ENCODE measurements at regions not wholly inside any gene's neighbourhood (a gene's known extent, or its start where the extent isn't known, plus 50 kb on each side); places are given as distances from the start of the nearest gene placed in this dataset.

GRCh38 chrX:6849716-6850414 is 297.6 kb upstream of the STS start:
- H3K4me3 ChIP-seq (ENCODE audit: low read depth, low read length): no peak overlapping the region
- peak; percentile 7 for DNase-seq (ENCODE audit: low read depth)
- TF ChIP-seq MAX (IDR thresholded peaks at IDR 0.05; ENCODE audit: low read depth, low read length): no peak
- no peak for TF ChIP-seq MYC (IDR thresholded peaks at IDR 0.05; ENCODE audit: low read depth, low read length)
- TF ChIP-seq POLR2A (IDR thresholded peaks at IDR 0.05; ENCODE audit: extremely low read depth, insufficient read length): no peak
- TF ChIP-seq CTCF (IDR thresholded peaks at IDR 0.05; ENCODE audit: low read depth, low read length): no peak

GRCh38 chrX:6832619-6833018 is 297.7 kb upstream of the VCX3A start:
- no peak overlapping the region for H3K4me3 ChIP-seq (ENCODE audit: low read depth, low read length)
- no peak for TF ChIP-seq POLR2A (IDR thresholded peaks at IDR 0.05; ENCODE audit: extremely low read depth, insufficient read length)
- no peak for TF ChIP-seq MYC (IDR thresholded peaks at IDR 0.05; ENCODE audit: low read depth, low read length)
- no peak for TF ChIP-seq MAX (IDR thresholded peaks at IDR 0.05; ENCODE audit: low read depth, low read length)
- TF ChIP-seq CTCF (IDR thresholded peaks at IDR 0.05; ENCODE audit: low read depth, low read length): no peak
- DNase-seq (ENCODE audit: low read depth): no peak

GRCh38 chrX:6826856-6827255 is 291.9 kb upstream of the VCX3A start:
- TF ChIP-seq POLR2A (IDR thresholded peaks at IDR 0.05; ENCODE audit: extremely low read depth, insufficient read length): no peak
- TF ChIP-seq CTCF (IDR thresholded peaks at IDR 0.05; ENCODE audit: low read depth, low read length): no peak
- no peak for TF ChIP-seq MAX (IDR thresholded peaks at IDR 0.05; ENCODE audit: low read depth, low read length)
- TF ChIP-seq MYC (IDR thresholded peaks at IDR 0.05; ENCODE audit: low read depth, low read length): no peak
- no peak overlapping the region for H3K4me3 ChIP-seq (ENCODE audit: low read depth, low read length)
- no peak for DNase-seq (ENCODE audit: low read depth)

- no peak for DNase-seq (ENCODE audit: low read depth)
- TF ChIP-seq POLR2A (IDR thresholded peaks at IDR 0.05; ENCODE audit: extremely low read depth, insufficient read length): no peak
- no peak for TF ChIP-seq MAX (IDR thresholded peaks at IDR 0.05; ENCODE audit: low read depth, low read length)
- no peak for TF ChIP-seq CTCF (IDR thresholded peaks at IDR 0.05; ENCODE audit: low read depth, low read length)
- no peak for TF ChIP-seq MYC (IDR thresholded peaks at IDR 0.05; ENCODE audit: low read depth, low read length)
- no peak overlapping the region for H3K4me3 ChIP-seq (ENCODE audit: low read depth, low read length)
Measured at GRCh38 chrX:6821730-6822129, 286.8 kb upstream of the VCX3A start.

GRCh38 chrX:6813836-6814370 is 279.0 kb upstream of the VCX3A start:
- peak; percentile 4 for DNase-seq (ENCODE audit: low read depth)
- TF ChIP-seq MYC (IDR thresholded peaks at IDR 0.05; ENCODE audit: low read depth, low read length): no peak
- TF ChIP-seq MAX (IDR thresholded peaks at IDR 0.05; ENCODE audit: low read depth, low read length): no peak
- TF ChIP-seq CTCF (IDR thresholded peaks at IDR 0.05; ENCODE audit: low read depth, low read length): no peak
- no peak overlapping the region for H3K4me3 ChIP-seq (ENCODE audit: low read depth, low read length)

Data from NB4 (cell line).